ENCODE measurements at regions not wholly inside any gene's neighbourhood (a gene's known extent, or its start where the extent isn't known, plus 50 kb on each side); places are given as distances from the start of the nearest gene placed in this dataset.

GRCh38 chr13:73608711-73609485 lies 525.3 kb downstream of the KLF12 start:
- TF ChIP-seq POLR2AphosphoS5 (IDR thresholded peaks at IDR 0.05; ENCODE audit: low read depth, low read length) (no peak), FOXP2 (optimal IDR thresholded peaks at IDR 0.05; ENCODE audit: borderline replicate concordance, extremely low read depth, extremely low read length, insufficient read depth) (no peak), SIN3A (IDR thresholded peaks at IDR 0.05; ENCODE audit: borderline replicate concordance, insufficient read depth, low read length) (no peak)

Data from PFSK-1 (cell line).